ENCODE measurements at regions not wholly inside any gene's neighbourhood (a gene's known extent, or its start where the extent isn't known, plus 50 kb on each side); places are given as distances from the start of the nearest gene placed in this dataset.

DNA sequence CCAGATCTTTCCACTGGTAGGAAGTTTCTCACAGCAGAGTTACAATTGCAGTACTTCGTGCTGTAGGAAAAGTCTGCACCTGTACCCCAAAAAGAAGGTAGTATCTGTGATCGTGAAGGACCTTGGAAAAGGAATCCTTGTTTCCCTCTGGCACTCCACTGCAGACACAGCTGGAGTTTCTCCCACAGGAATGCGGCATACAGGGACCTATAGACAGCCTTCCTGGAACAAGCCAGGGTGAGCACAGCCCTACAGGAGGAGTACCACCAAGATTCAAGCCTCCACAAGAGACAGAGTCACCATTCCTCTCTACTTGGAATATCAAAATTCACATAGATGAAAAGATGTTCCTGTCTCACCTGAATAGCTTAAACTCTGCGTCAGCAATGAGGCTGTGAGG lies 372.4 kb downstream of the CMPK2 start:
- TF ChIP-seq, protein P1, sequence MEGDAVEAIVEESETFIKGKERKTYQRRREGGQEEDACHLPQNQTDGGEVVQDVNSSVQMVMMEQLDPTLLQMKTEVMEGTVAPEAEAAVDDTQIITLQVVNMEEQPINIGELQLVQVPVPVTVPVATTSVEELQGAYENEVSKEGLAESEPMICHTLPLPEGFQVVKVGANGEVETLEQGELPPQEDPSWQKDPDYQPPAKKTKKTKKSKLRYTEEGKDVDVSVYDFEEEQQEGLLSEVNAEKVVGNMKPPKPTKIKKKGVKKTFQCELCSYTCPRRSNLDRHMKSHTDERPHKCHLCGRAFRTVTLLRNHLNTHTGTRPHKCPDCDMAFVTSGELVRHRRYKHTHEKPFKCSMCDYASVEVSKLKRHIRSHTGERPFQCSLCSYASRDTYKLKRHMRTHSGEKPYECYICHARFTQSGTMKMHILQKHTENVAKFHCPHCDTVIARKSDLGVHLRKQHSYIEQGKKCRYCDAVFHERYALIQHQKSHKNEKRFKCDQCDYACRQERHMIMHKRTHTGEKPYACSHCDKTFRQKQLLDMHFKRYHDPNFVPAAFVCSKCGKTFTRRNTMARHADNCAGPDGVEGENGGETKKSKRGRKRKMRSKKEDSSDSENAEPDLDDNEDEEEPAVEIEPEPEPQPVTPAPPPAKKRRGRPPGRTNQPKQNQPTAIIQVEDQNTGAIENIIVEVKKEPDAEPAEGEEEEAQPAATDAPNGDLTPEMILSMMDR (IDR thresholded peaks at IDR 0.05; ENCODE audit: insufficient read depth, low read depth, low read length), result no peak
- TF ChIP-seq EZH2 (IDR thresholded peaks at IDR 0.05; ENCODE audit: insufficient read depth, low read length), result no peak
